Chondrocyte (in vitro differentiated cells): ENCODE measurements at regions not wholly inside any gene's neighbourhood (a gene's known extent, or its start where the extent isn't known, plus 50 kb on each side); places are given as distances from the start of the nearest gene placed in this dataset.

ENCODE experiments used
- DNase-seq: peaks from one replicate; pipeline ENCODE4 v3.0.0; 2021; ENCODE audit warnings: mixed read lengths, low spot score
- H3K27ac Mint-ChIP-seq: one replicate; pipeline ENCODE4 v1.8.0; 2021; ENCODE audit warnings: mild to moderate bottlenecking, moderate library complexity, mixed read lengths; ENCODE audit not compliant: unreplicated experiment
- H3K27me3 Mint-ChIP-seq: 2 replicates; pipeline ENCODE4 v1.8.0; 2021; ENCODE audit warnings: low read depth, mixed read lengths
- H3K36me3 Mint-ChIP-seq: 2 replicates; pipeline ENCODE4 v1.8.0; 2021; ENCODE audit warnings: low read depth, mixed read lengths
- H3K4me1 Mint-ChIP-seq: 2 replicates; pipeline ENCODE4 v1.8.0; 2021; ENCODE audit warnings: low read depth, mild to moderate bottlenecking, mixed read lengths
- H3K4me3 Mint-ChIP-seq: one replicate; pipeline ENCODE4 v1.8.0; 2021; ENCODE audit warnings: mild to moderate bottlenecking, moderate library complexity, mixed read lengths; ENCODE audit not compliant: unreplicated experiment
- H3K9me3 Mint-ChIP-seq: 2 replicates; pipeline ENCODE4 v1.8.0; 2021; ENCODE audit warnings: low read depth, mixed read lengths
- CTCF ChIP-seq: fragments of 200-600 bp; sonication (generic); IDR thresholded peaks from 2 replicates; pipeline ENCODE4 v1.5.0; 2021; ENCODE audit warnings: antibody characterized with exemption, mild to moderate bottlenecking, moderate library complexity

GRCh38 chr13:40094056-40094455 lies 438.6 kb downstream of the COG6 start:
- H3K4me3 Mint-ChIP-seq, result no peak overlapping the region
- no peak overlapping the region for H3K27ac Mint-ChIP-seq
- TF ChIP-seq CTCF, result no peak
- no peaks in the 10 kb centered on the region for H3K36me3 Mint-ChIP-seq
- DNase-seq, result no peak
- H3K9me3 Mint-ChIP-seq, result no peaks in the 10 kb centered on the region
- H3K27me3 Mint-ChIP-seq, result peaks cover 1% of the 10 kb centered on the region
- no peaks in the 10 kb centered on the region for H3K4me1 Mint-ChIP-seq

GRCh38 chr13:40095695-40096356 lies 440.4 kb downstream of the COG6 start:
- H3K36me3 Mint-ChIP-seq, result no peaks in the 10 kb centered on the region
- no peaks in the 10 kb centered on the region for H3K9me3 Mint-ChIP-seq
- H3K4me3 Mint-ChIP-seq, result no peak overlapping the region
- no peaks in the 10 kb centered on the region for H3K4me1 Mint-ChIP-seq
- H3K27ac Mint-ChIP-seq, result no peak overlapping the region
- TF ChIP-seq CTCF, result no peak
- peaks cover 1% of the 10 kb centered on the region for H3K27me3 Mint-ChIP-seq
- no peak for DNase-seq

GRCh38 chr13:40096357-40096901 lies 441.0 kb downstream of the COG6 start:
- Mint-ChIP-seq H3K9me3 (no peaks in the 10 kb centered on the region), H3K27me3 (peaks cover 1% of the 10 kb centered on the region), H3K27ac (no peak overlapping the region)

GRCh38 chr13:40098246-40098645 lies 442.8 kb downstream of the COG6 start:
- Mint-ChIP-seq H3K27me3 (peaks cover 1% of the 10 kb centered on the region), H3K4me1 (peaks cover 4% of the 10 kb centered on the region), H3K4me3 (no peak overlapping the region), H3K27ac (no peak overlapping the region), H3K9me3 (no peaks in the 10 kb centered on the region), H3K36me3 (no peaks in the 10 kb centered on the region)
- no peak for TF ChIP-seq CTCF
- no peak for DNase-seq

More at GRCh38 chr13:40096357-40096901, 441.0 kb downstream of the COG6 start:
- Mint-ChIP-seq H3K4me3 (no peak overlapping the region), H3K4me1 (no peaks in the 10 kb centered on the region), H3K36me3 (no peaks in the 10 kb centered on the region)
- TF ChIP-seq CTCF, result no peak
- no peak for DNase-seq

GRCh38 chr13:40101708-40102359 lies 446.4 kb downstream of the COG6 start:
- Mint-ChIP-seq H3K27me3 (peaks cover 1% of the 10 kb centered on the region), H3K27ac (no peak overlapping the region), H3K36me3 (no peaks in the 10 kb centered on the region), H3K4me3 (no peak overlapping the region), H3K4me1 (peaks cover 4% of the 10 kb centered on the region), H3K9me3 (no peaks in the 10 kb centered on the region)
- TF ChIP-seq CTCF, result no peak
- DNase-seq, result no peak
